ENCODE measurements at regions not wholly inside any gene's neighbourhood (a gene's known extent, or its start where the extent isn't known, plus 50 kb on each side); places are given as distances from the start of the nearest gene placed in this dataset.

- no peak for DNase-seq
Measured at GRCh38 chr6:56345376-56345995, 98.1 kb upstream of the COL21A1 start.

DNA sequence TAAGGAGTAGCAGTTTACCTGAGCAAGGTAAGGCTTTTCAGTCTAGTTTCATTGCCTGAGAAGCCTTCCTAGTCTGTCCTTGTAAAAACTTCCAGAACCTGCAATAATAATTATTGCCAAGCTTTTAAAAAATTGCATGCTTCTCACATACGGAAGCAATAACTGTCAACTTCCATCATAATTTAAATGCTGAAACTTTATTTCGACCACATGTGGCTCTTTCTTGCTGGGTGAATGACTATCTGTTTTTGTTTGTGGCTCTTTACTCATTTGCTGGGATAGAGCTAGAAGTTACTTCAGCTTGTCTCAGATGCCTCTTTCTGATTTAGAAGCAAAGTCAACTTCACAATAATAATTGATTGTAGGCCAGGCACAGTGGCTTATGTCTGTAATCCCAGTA is 95.9 kb upstream of the COL21A1 start:
- DNase-seq: no peak

DNA sequence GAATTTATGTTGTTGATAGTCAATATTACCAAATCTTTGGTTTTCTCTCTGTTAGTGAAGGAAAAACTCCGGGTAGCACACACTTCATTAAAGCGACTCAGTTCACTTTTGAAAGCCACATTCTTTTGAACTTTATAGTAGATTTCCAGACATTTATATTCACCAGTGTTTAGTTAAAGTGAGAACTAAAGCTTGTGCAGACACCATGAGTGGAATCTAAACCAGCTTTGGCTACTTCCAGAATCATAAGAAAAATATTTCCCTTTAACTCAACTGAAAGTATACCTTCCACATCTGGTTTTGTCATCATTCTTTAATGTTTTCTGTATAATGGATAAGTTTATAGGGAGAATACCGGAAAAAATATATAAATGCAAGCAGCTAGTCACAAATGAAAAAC is 92.1 kb upstream of the COL21A1 start:
- no peak for DNase-seq

- DNase-seq: no peak
Measured at GRCh38 chr6:56335726-56336125, 88.3 kb upstream of the COL21A1 start.

GRCh38 chr6:56334937-56335336 is 87.6 kb upstream of the COL21A1 start:
- DNase-seq: no peak

DNA sequence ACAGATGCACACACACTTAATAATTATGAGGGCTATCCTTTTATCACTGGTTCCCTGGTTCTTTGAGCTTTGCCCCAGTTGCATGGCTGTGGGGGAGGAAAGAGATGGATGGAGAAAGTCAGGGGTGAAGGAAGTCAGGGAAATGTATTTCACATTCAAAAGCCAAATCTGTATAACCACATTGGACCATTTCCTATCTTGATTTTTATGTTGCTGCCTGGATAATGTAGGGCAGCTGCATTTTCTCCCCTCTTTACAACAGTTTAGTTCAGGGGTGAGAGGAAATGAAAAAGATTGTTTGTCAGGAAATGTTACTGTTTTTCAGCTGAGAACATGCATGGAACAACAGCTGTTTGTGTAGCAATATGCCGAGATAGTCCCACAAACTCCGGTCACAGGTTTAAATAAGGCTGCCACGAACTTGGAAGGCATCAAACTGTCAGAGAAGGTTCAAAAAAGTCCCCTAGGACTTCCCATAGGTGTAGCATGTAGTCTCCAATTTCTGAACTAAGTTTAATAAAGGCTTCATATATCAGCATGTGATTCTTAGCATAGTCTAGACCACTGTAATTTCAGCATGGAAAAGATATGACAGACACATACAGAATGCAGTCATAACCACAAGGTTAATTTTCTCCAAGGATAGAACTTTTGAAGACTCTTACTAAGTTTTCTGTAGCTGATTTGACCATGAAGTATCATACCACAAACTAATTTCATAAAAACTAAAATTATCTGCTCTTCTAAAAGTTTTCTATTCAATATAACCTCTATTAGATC is 82.1 kb upstream of the COL21A1 start:
- DNase-seq: no peak

- no peak for DNase-seq
Measured at GRCh38 chr6:56328728-56329090, 81.3 kb upstream of the COL21A1 start.

DNA sequence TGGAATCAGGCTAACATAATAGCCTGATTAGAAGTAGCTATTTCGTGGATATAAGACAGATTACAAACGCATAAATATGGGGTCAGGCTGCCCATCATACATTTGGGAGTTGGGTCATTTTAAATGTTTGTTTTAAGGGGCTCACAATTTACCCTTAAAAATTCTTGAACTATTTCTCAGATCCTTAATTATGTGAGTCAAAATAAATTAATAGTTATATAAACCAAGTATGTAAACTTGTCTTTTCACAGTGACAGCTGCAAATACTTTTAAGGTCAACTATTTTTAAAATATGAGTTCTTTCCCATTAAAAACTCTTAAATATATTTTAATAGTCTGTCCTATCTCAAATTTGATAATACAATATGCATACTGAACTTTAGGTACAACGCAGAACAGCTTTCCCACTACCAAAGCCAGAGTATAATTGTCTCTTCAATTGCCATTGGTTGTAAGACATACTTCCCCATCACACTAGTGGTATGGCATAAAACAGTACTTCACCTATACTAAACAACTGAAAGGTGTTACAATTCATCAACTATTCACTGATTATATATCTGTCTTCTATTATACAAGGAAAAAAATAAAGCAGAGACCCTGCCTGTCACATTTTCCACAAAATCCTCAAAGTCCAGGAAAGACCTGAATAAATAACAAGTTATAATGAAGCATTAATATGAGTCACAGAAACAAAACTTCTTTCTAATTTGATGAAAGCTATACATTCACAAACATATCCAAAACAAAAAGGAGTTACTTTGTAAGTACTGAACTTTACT is 80.8 kb upstream of the COL21A1 start:
- DNase-seq: no peak

- DNase-seq: no peak
Measured at GRCh38 chr6:56324396-56324795, 77.0 kb upstream of the COL21A1 start.

- DNase-seq: no peak
Measured at GRCh38 chr6:56318851-56319250, 71.5 kb upstream of the COL21A1 start.

DNA sequence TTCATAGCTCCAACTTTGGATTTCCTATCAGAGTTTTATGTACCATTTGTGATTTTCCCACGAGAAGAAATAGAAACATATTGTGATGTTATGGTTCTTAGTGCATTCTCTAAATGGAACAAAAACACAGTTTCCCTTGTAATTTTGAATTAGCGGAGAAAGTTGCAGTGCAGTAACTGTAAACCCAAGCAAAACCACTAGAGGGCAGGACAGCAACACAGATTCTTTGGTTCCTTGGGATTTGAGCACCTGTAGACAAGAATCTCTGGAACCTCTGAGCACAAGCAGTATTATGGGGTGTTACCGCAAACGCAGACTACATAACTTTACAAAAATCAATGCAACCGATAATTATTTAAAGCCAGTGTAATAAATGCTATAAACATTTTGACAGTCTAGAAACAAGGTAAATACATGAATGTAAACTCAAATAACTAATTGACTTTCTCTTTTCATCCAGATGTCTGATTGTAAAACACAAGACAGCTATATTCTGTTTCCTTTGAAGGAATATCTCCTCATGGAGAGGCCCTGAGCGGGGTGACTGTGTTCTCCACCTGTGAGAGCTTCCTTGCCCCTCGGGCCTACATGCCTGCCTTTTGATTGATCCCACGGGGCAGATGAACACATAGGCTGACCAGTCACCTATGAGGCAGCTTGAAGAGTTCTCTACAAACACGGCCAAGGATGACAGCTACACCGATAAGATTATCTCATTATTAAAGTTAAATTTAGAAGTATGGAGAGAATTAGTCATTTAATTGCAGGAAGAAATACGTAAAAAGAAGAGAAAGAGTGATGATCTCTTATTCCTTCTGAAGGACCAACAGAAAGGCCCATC is 67.5 kb upstream of the COL21A1 start:
- DNase-seq: peak; percentile 29

DNA sequence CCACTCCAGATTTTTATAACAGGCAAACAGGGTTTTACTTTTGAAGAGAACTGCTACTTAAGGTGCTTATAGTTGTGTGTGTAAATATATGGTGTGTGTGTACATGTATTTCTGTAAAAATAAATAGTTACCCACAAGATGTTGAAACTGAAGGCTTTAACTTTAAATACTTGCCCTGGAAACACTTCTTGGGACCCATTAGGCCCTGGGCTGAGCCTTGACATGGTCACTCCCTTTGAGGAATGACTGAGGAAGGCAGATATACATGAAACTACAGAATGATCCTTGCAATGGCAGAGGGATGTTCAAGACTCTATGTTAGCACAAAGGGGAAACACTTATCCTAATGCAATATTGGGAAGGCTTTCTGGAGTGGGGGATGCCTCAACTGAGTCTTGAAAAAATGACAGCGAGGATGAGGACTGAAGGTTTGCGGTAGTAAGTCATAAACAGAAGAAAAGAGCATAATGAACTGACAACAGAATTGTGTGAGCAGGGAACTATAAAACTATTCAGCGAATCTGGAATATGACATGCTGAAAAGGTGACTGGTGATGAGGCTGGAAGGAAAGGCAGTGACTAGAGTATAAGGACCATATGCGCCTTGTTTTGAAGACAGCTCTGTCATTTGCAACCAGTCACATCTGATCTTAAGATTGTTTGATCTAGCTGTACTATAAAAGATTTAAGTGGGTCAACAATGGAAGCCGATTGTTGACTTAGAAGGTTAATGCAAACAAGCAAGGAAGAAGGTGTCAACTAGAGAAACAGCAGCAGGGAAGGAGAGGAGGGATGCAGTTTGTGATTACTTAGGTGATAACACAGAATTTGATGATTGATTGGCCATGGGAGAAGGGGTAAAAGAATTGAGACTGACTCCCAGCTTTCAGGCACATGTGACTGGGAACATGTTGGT is 64.4 kb upstream of the COL21A1 start:
- DNase-seq: no peak

GRCh38 chr6:56311061-56311460 is 63.7 kb upstream of the COL21A1 start:
- DNase-seq: no peak

GRCh38 chr6:56310241-56310640 is 62.9 kb upstream of the COL21A1 start:
- DNase-seq: no peak

- no peak for DNase-seq
Measured at GRCh38 chr6:56299916-56300315, 52.5 kb upstream of the COL21A1 start.

GRCh38 chr6:56297022-56297989 is 49.9 kb upstream of the COL21A1 start:
- DNase-seq: no peak

All from retina (tissue), 1 donor.